HG03064 (cell line): ENCODE measurements at regions not wholly inside any gene's neighbourhood (a gene's known extent, or its start where the extent isn't known, plus 50 kb on each side); places are given as distances from the start of the nearest gene placed in this dataset.
A peak's percentile ranks its signal among the peaks of the same experiment; 100 is the strongest.
"Not testable (repeated sequence)": the region's sequence is repeated elsewhere in the genome, so short reads cannot be mapped to it uniquely, and the experiment has no call there.

Source experiments
- ATAC-seq: cut with Tn5 transposase; IDR thresholded peaks from one replicate; pipeline ENCODE4 v1.9.1; 2021; ENCODE audit warnings: low read depth; ENCODE audit not compliant: unreplicated experiment

GRCh38 chr9:1903080-1903704, 112.0 kb upstream of the SMARCA2 start:
- not testable (repeated sequence) for ATAC-seq

- ATAC-seq: no peak
Measured at GRCh38 chr9:1907465-1907864, 107.7 kb upstream of the SMARCA2 start.

- no peak for ATAC-seq
Measured at GRCh38 chr9:1909322-1909721, 105.8 kb upstream of the SMARCA2 start.

GRCh38 chr9:1910269-1910811, 104.8 kb upstream of the SMARCA2 start:
- no peak for ATAC-seq

- ATAC-seq: no peak
Measured at GRCh38 chr9:1913631-1914330, 101.4 kb upstream of the SMARCA2 start.

GRCh38 chr9:1916095-1916494, 99.1 kb upstream of the SMARCA2 start:
- no peak for ATAC-seq

- ATAC-seq: no peak
Measured at GRCh38 chr9:1916655-1917054, 98.5 kb upstream of the SMARCA2 start.

- no peak for ATAC-seq
Measured at GRCh38 chr9:1917396-1917935, 97.7 kb upstream of the SMARCA2 start.

- ATAC-seq: no peak
Measured at GRCh38 chr9:1918108-1918507, 97.0 kb upstream of the SMARCA2 start.

GRCh38 chr9:1918622-1919021, 96.5 kb upstream of the SMARCA2 start:
- ATAC-seq: no peak

- ATAC-seq: no peak
Measured at GRCh38 chr9:1919229-1919628, 95.9 kb upstream of the SMARCA2 start.

- no peak for ATAC-seq
Measured at GRCh38 chr9:1920386-1920785, 94.8 kb upstream of the SMARCA2 start.

GRCh38 chr9:1922026-1922425, 93.1 kb upstream of the SMARCA2 start:
- no peak for ATAC-seq

GRCh38 chr9:1927546-1927945, 87.6 kb upstream of the SMARCA2 start:
- ATAC-seq: no peak

GRCh38 chr9:1929134-1929533, 86.0 kb upstream of the SMARCA2 start:
- no peak for ATAC-seq

- peak; percentile 58 for ATAC-seq
Measured at GRCh38 chr9:1929722-1930244, 85.4 kb upstream of the SMARCA2 start.

- peak; percentile 62 for ATAC-seq
Measured at GRCh38 chr9:1930245-1930736, 84.9 kb upstream of the SMARCA2 start.

- ATAC-seq: no peak
Measured at GRCh38 chr9:1938135-1938534, 77.0 kb upstream of the SMARCA2 start.

- no peak for ATAC-seq
Measured at GRCh38 chr9:1938675-1939170, 76.4 kb upstream of the SMARCA2 start.

- ATAC-seq: peak; percentile 38
Measured at GRCh38 chr9:1939466-1939865, 75.7 kb upstream of the SMARCA2 start.

- ATAC-seq: peak; percentile 83
Measured at GRCh38 chr9:1939926-1940368, 75.2 kb upstream of the SMARCA2 start.
